Endodermal cell (in vitro differentiated cells): ENCODE measurements at regions not wholly inside any gene's neighbourhood (a gene's known extent, or its start where the extent isn't known, plus 50 kb on each side); places are given as distances from the start of the nearest gene placed in this dataset.

Source experiments
- DNase-seq: peaks from one replicate; pipeline ENCODE4 v3.0.0-alpha.2; 2017
- H3K27ac ChIP-seq: 2 replicates; pipeline ENCODE4 v1.5.1; 2013; ENCODE audit warnings: mild to moderate bottlenecking, low read depth, low read length, moderate library complexity
- H3K27me3 ChIP-seq: 2 replicates; pipeline ENCODE4 v1.6.1; 2013; ENCODE audit warnings: mild to moderate bottlenecking, low read length, moderate library complexity; ENCODE audit not compliant: insufficient read depth, control insufficient read depth, poor library complexity, severe bottlenecking
- H3K36me3 ChIP-seq: 2 replicates; pipeline ENCODE4 v1.7.0; 2013; ENCODE audit warnings: mild to moderate bottlenecking, low read length, moderate library complexity; ENCODE audit not compliant: control insufficient read depth, insufficient read depth
- H3K4me1 ChIP-seq: one replicate; pipeline ENCODE4 v1.7.0; 2013; ENCODE audit warnings: low read length; ENCODE audit not compliant: control insufficient read depth, insufficient read depth
- H3K4me3 ChIP-seq: 2 replicates; pipeline ENCODE4 v1.5.1; 2013; ENCODE audit warnings: mild to moderate bottlenecking, low read length, moderate library complexity
- H3K9ac ChIP-seq: 2 replicates; pipeline ENCODE4 v1.6.1; 2013; ENCODE audit warnings: mild to moderate bottlenecking, low read length, moderate library complexity; ENCODE audit not compliant: poor library complexity, severe bottlenecking; ENCODE audit errors: extremely low read depth
- H3K9me3 ChIP-seq: 2 replicates; pipeline ENCODE4 v1.6.1; 2013; ENCODE audit warnings: mild to moderate bottlenecking, low read length, moderate library complexity; ENCODE audit not compliant: control insufficient read depth
- H3K27ac Mint-ChIP-seq: 2 replicates; pipeline ENCODE4 v1.8.0; 2020; ENCODE audit warnings: mixed read lengths
- H3K27me3 Mint-ChIP-seq: 2 replicates; pipeline ENCODE4 v1.8.0; 2021; ENCODE audit warnings: mild to moderate bottlenecking, mixed read lengths; ENCODE audit not compliant: insufficient read depth
- H3K36me3 Mint-ChIP-seq: 2 replicates; pipeline ENCODE4 v1.8.0; 2020; ENCODE audit warnings: low read depth, mixed read lengths
- H3K4me1 Mint-ChIP-seq: 2 replicates; pipeline ENCODE4 v1.8.0; 2020; ENCODE audit warnings: mixed read lengths
- H3K4me3 Mint-ChIP-seq: 2 replicates; pipeline ENCODE4 v1.8.0; 2020; ENCODE audit warnings: mild to moderate bottlenecking, moderate library complexity, mixed read lengths
- H3K9me3 Mint-ChIP-seq: 2 replicates; pipeline ENCODE4 v1.8.0; 2020; ENCODE audit warnings: mild to moderate bottlenecking, mixed read lengths
- WGBS, 2 experiments: methylation state at CpG; one replicate each; pipeline versions ENCODE4 v1.1.5 to v1.1.7; 2013; ENCODE audit warnings: missing lambda C conversion rate in 2 of 2, mixed read lengths in 1 of 2; ENCODE audit not compliant: insufficient coverage in 1 of 2, insufficient read length in 1 of 2; 5-methylcytosine and 5-hydroxymethylcytosine counted together
- TF ChIP-seq, protein P1 (sequence below): fragments of 200-600 bp; sonication (generic); conservative IDR thresholded peaks from 2 replicates; pipeline ENCODE4 v1.5.0; 2021; ENCODE audit warnings: antibody characterized with exemption, mild to moderate bottlenecking

DNA sequence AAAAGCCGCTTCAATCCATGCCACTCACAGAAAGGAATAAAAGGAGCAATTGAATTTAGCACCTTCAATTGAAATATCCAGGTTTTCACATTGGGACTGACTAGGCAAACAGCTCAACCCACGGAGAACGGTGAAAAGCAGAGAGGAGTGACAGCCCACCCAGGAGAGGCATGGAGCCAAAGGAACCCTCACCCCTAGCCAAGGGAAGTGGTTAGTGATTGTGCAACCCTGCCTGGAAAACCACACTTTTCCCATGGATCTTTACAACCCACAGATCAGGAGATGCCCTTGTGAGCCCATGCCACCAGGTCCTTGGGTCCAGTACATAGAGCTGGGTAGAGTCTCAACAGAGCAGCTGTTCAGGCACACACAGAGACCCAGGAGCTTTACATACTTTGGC, 911.8 kb downstream of the EPHA7 start:
- H3K27ac ChIP-seq, result no peak overlapping the region
- H3K36me3 Mint-ChIP-seq, result no peaks in the 10 kb centered on the region

DNA sequence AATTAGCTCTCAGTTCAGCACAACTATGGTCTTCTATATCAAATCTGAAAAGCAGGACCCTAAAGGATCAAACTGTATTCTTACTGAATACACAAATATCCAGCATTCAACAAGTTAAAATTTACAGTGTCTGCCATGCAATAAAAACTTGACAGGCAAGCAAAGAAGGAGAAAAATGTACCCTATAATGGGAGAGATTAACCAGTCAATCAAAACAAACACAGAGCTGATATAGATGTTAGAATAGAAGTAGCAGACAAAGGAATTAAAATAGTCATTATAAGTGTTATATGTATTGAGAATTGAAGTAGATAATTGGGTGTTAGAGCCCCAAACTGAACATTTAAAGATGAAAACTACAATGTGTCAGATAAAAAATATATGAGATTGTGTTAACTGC, 914.9 kb downstream of the EPHA7 start:
- Mint-ChIP-seq H3K36me3 (no peaks in the 10 kb centered on the region), H3K4me1 (no peaks in the 10 kb centered on the region), H3K27me3 (no peaks in the 10 kb centered on the region), H3K4me3 (no peak overlapping the region), H3K27ac (no peak overlapping the region), H3K9me3 (no peaks in the 10 kb centered on the region)
- Histone ChIP-seq H3K9ac (no peak overlapping the region), H3K27me3 (no peaks in the 10 kb centered on the region), H3K4me1 (no peaks in the 10 kb centered on the region), H3K9me3 (no peaks in the 10 kb centered on the region), H3K36me3 (no peaks in the 10 kb centered on the region), H3K4me3 (no peak overlapping the region), H3K27ac (no peak overlapping the region)
- TF ChIP-seq, protein P1, sequence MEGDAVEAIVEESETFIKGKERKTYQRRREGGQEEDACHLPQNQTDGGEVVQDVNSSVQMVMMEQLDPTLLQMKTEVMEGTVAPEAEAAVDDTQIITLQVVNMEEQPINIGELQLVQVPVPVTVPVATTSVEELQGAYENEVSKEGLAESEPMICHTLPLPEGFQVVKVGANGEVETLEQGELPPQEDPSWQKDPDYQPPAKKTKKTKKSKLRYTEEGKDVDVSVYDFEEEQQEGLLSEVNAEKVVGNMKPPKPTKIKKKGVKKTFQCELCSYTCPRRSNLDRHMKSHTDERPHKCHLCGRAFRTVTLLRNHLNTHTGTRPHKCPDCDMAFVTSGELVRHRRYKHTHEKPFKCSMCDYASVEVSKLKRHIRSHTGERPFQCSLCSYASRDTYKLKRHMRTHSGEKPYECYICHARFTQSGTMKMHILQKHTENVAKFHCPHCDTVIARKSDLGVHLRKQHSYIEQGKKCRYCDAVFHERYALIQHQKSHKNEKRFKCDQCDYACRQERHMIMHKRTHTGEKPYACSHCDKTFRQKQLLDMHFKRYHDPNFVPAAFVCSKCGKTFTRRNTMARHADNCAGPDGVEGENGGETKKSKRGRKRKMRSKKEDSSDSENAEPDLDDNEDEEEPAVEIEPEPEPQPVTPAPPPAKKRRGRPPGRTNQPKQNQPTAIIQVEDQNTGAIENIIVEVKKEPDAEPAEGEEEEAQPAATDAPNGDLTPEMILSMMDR, result no peak
- no peak for DNase-seq

More for the DNA sequence above, 911.8 kb downstream of the EPHA7 start:
- no peaks in the 10 kb centered on the region for H3K4me1 Mint-ChIP-seq
- no peaks in the 10 kb centered on the region for H3K36me3 ChIP-seq
- no peak overlapping the region for H3K27ac Mint-ChIP-seq
- H3K4me3 ChIP-seq, result no peak overlapping the region
- H3K27me3 ChIP-seq, result no peaks in the 10 kb centered on the region
- H3K9me3 ChIP-seq, result no peaks in the 10 kb centered on the region
- H3K9ac ChIP-seq, result no peak overlapping the region
- 91 to 95% methylated on average over 3 of the region's 3 CpGs for WGBS, 2 experiments
- H3K9me3 Mint-ChIP-seq, result no peaks in the 10 kb centered on the region
- no peak overlapping the region for H3K4me3 Mint-ChIP-seq
- H3K4me1 ChIP-seq, result no peaks in the 10 kb centered on the region
- DNase-seq, result no peak
- TF ChIP-seq, protein P1, result no peak
- H3K27me3 Mint-ChIP-seq, result no peaks in the 10 kb centered on the region

DNA sequence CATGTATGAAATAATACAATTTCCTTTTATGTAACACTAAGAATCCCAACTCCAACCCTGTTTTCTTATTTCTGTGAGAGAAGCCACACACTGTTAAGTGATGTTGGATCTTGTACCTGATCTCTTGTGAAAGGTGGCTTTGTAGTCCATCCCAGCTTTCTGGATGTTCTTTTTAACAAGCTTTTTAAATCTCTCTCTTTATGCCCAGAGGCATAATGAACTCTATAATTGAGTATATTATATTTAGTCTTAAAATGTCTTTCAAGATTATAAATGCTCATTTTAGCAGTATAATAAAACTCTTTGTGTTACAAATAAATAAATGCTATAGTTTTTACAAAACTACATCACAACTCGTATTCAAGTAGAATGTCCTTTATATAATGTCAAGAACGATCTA, 922.1 kb downstream of the EPHA7 start:
- Mint-ChIP-seq H3K27ac (no peak overlapping the region), H3K4me3 (no peak overlapping the region), H3K27me3 (no peaks in the 10 kb centered on the region), H3K9me3 (no peaks in the 10 kb centered on the region), H3K36me3 (no peaks in the 10 kb centered on the region), H3K4me1 (peaks cover 3% of the 10 kb centered on the region)
- no peaks in the 10 kb centered on the region for H3K27me3 ChIP-seq
- H3K9ac ChIP-seq, result no peak overlapping the region
- TF ChIP-seq, protein P1, result no peak
- no peak overlapping the region for H3K27ac ChIP-seq
- no peak overlapping the region for H3K4me3 ChIP-seq
- no peaks in the 10 kb centered on the region for H3K9me3 ChIP-seq
- no peak for DNase-seq
- WGBS, 2 experiments, result 88 to 93% methylated on average over 2 of the region's 2 CpGs
- no peaks in the 10 kb centered on the region for H3K36me3 ChIP-seq
- H3K4me1 ChIP-seq, result no peaks in the 10 kb centered on the region
